AG09319 (cell line): ENCODE measurements at regions not wholly inside any gene's neighbourhood (a gene's known extent, or its start where the extent isn't known, plus 50 kb on each side); places are given as distances from the start of the nearest gene placed in this dataset.

Experiments
- DNase-seq: peaks from one replicate; pipeline ENCODE4 v3.0.0-alpha.2; 2010; ENCODE audit warnings: low read depth; ENCODE audit errors: extremely low read depth
- CTCF ChIP-seq: IDR thresholded peaks from 2 replicates; pipeline ENCODE4 v1.5.1; 2011; ENCODE audit warnings: low read depth, mild to moderate bottlenecking, inconsistent platforms, low read length, moderate library complexity

GRCh38 chr15:98560338-98560737 lies 88.0 kb upstream of the IGF1R start:
- TF ChIP-seq CTCF, result no peak
- DNase-seq, result no peak

- no peak for TF ChIP-seq CTCF
- DNase-seq, result no peak
Observed at GRCh38 chr15:98561169-98561941, 87.0 kb upstream of the IGF1R start.

GRCh38 chr15:98562331-98562937 lies 85.9 kb upstream of the IGF1R start:
- no peak for DNase-seq
- TF ChIP-seq CTCF, result no peak

- no peak for DNase-seq
Observed at GRCh38 chr15:98565566-98565965, 82.8 kb upstream of the IGF1R start.

GRCh38 chr15:98567951-98568350 lies 80.4 kb upstream of the IGF1R start:
- no peak for DNase-seq
- no peak for TF ChIP-seq CTCF

More at GRCh38 chr15:98565566-98565965, 82.8 kb upstream of the IGF1R start:
- no peak for TF ChIP-seq CTCF

- no peak for DNase-seq
- peak; percentile 43 for TF ChIP-seq CTCF
Observed at GRCh38 chr15:98568382-98569017, 79.8 kb upstream of the IGF1R start.

GRCh38 chr15:98570119-98570518 lies 78.2 kb upstream of the IGF1R start:
- no peak for TF ChIP-seq CTCF
- DNase-seq, result no peak
